Body of pancreas (tissue), 4 donors: ENCODE measurements at regions not wholly inside any gene's neighbourhood (a gene's known extent, or its start where the extent isn't known, plus 50 kb on each side); places are given as distances from the start of the nearest gene placed in this dataset.

Source experiments
- ATAC-seq: fragments of 150-250 bp; one replicate; pipeline ENCODE4 v1.9.1; 2016
- DNase-seq, 4 donors: peaks; one replicate each; pipeline ENCODE4 v3.0.0-alpha.2; 2019
- H3K27ac ChIP-seq, 4 donors: fragments of 200-600 bp; sonication (generic); 1 replicate in 3 of 4; 2 replicates in 1 of 4; pipeline versions ENCODE4 v1.5.1 to v1.6.1; 2016 to 2019; ENCODE audit warnings: mild to moderate bottlenecking in 1 of 4, mixed read lengths in 1 of 4, moderate library complexity in 1 of 4
- H3K27me3 ChIP-seq, 2 donors: fragments of 200-600 bp; sonication (generic); one replicate each; pipeline ENCODE4 v1.6.0; 2016; ENCODE audit warnings: mild to moderate bottlenecking in 1 of 2
- H3K36me3 ChIP-seq, 2 donors: fragments of 200-600 bp; sonication (generic); replicated peaks in 1 of 2; 2 replicates each; pipeline ENCODE4 v1.5.1; 2016; ENCODE audit warnings: low read depth in 2 of 2; ENCODE audit not compliant: insufficient read depth in 1 of 2
- H3K4me1 ChIP-seq: fragments of 200-600 bp; sonication (generic); one replicate; pipeline ENCODE4 v1.6.0; 2016
- H3K4me3 ChIP-seq, 2 donors: fragments of 200-600 bp; sonication (generic); 1 replicate in 1 of 2; 2 replicates in 1 of 2; pipeline ENCODE4 v1.5.1; 2016 to 2019
- H3K9me3 ChIP-seq, 3 donors: fragments of 200-600 bp; sonication (generic); 1 replicate in 2 of 3; 2 replicates in 1 of 3; pipeline ENCODE4 v1.5.1; 2016
- CTCF ChIP-seq, 7 experiments: fragments of 450-650 bp in 4 of 7; fragments of 200-600 bp in 3 of 7; sonication (generic) in 3 of 7; IDR thresholded peaks; one replicate each; pipeline ENCODE4 v1.5.1; 2016 to 2019; ENCODE audit warnings: antibody characterized with exemption in 7 of 7
- POLR2A ChIP-seq, 3 donors: fragments of 450-650 bp; IDR thresholded peaks; one replicate each; pipeline ENCODE4 v1.6.1; 2016; ENCODE audit warnings: antibody characterized with exemption in 3 of 3, mild to moderate bottlenecking in 2 of 3
- WGBS, 2 donors: methylation state at CpG; one replicate each; pipeline ENCODE4 v1.1.5; 2017; 5-methylcytosine and 5-hydroxymethylcytosine counted together
- intact Hi-C: fragments of 100-400 bp; cut with DNase I; formaldehyde crosslinking; loops from one replicate; pipeline ENCODE4 v1.15.1; 2023

DNA sequence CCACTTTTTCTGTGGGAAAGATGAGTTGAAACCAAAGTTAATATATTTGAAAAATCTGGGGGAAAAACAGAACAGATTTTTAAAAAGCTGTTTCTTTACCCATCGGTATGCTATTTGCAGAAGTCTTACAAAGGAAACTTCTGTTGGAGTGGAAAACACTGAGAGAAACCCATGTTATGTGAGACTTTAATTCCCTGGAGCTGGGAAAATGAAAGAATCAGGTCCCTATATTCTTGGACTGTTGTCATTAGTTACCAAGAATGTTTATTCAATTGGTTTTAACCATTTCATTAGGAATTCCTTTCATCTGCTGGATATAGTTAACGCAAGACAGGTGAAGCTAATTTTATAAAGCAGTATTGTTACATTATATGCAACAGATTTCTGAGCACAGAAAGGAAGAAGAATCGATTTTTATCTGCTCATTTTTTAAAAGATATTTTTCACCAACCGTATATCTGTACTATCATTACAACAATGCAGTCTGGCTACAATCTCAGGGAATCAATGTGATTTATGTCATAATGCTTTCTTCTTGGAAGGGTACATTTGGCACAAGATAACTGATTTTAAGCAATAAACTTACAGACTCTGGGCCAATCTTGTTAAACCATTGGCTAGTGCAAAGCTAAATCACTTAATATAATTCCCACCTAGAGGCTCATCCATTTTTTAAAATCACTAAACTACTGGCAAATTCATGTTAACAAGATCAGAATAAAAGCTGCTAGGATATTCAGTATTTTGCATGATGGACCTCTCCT lies 170.0 kb downstream of the MOXD1 start:
- ATAC-seq (no peak), DNase-seq (no peak)
- TF ChIP-seq CTCF (IDR thresholded peaks at IDR 0.05) (no peak), POLR2A (IDR thresholded peaks at IDR 0.05) (no peak)
- no peaks in the 10 kb centered on the region for H3K4me1 ChIP-seq
- H3K36me3 ChIP-seq = no peaks in the 10 kb centered on the region
- no peak overlapping the region for H3K27ac ChIP-seq
- no peak overlapping the region for H3K4me3 ChIP-seq
- H3K9me3 ChIP-seq = no peaks in the 10 kb centered on the region
- WGBS, 2 donors = 69 to 75% methylated on average over 4 of the region's 4 CpGs
- H3K27me3 ChIP-seq = no peaks in the 10 kb centered on the region
- intact Hi-C loops = no loop called here

DNA sequence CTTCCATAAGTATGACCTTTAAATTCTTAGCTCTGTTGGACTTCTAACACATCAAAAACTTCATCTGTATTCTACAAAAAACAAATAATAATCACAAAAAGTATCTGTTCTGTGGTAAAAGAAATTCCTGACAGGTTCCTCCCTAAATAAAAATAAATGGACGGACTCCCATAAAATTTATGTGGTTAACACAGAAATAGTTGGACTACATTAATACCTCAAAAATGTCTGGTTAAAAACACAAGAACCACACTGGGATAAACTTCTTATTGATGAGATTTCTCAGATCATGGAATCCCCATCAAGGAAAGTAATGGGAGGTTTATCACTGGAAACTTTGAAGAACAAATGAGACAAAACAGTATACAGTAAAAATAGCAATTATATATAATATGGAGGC lies 172.4 kb downstream of the MOXD1 start:
- intact Hi-C loops = no loop called here
- no peaks in the 10 kb centered on the region for H3K9me3 ChIP-seq
- DNase-seq (no peak), ATAC-seq (no peak)
- no peaks in the 10 kb centered on the region for H3K27me3 ChIP-seq
- TF ChIP-seq POLR2A (IDR thresholded peaks at IDR 0.05) (no peak), CTCF (IDR thresholded peaks at IDR 0.05) (no peak)
- no peak overlapping the region for H3K4me3 ChIP-seq
- H3K27ac ChIP-seq = no peak overlapping the region
- no peaks in the 10 kb centered on the region for H3K4me1 ChIP-seq
- H3K36me3 ChIP-seq = no peaks in the 10 kb centered on the region
- WGBS, 2 donors = 92 to 93% methylated on average over 1 of the region's 1 CpG

- ATAC-seq = no peak
- H3K27ac ChIP-seq = no peak overlapping the region
- no peaks in the 10 kb centered on the region for H3K9me3 ChIP-seq
- TF ChIP-seq CTCF (IDR thresholded peaks at IDR 0.05) = no peak
- TF ChIP-seq POLR2A (IDR thresholded peaks at IDR 0.05) = no peak
- no peak for DNase-seq
- H3K36me3 ChIP-seq = no peaks in the 10 kb centered on the region
- no peaks in the 10 kb centered on the region for H3K4me1 ChIP-seq
- H3K27me3 ChIP-seq = no peaks in the 10 kb centered on the region
- H3K4me3 ChIP-seq = no peak overlapping the region
- intact Hi-C loops = no loop called here
Measured at GRCh38 chr6:132227904-132228303, 173.4 kb downstream of the MOXD1 start.

- 29 to 31% methylated on average over 3 of the region's 3 CpGs for whole genome bisulfite sequencing, 2 donors
- no peaks in the 10 kb centered on the region for H3K9me3 ChIP-seq
Measured at GRCh38 chr6:132224943-132225342, 176.3 kb downstream of the MOXD1 start.

More at GRCh38 chr6:132224943-132225342, 176.3 kb downstream of the MOXD1 start:
- Histone ChIP-seq H3K27me3 (no peaks in the 10 kb centered on the region), H3K4me3 (no peak overlapping the region), H3K27ac (no peak overlapping the region), H3K4me1 (no peaks in the 10 kb centered on the region), H3K36me3 (no peaks in the 10 kb centered on the region)
- intact Hi-C loops = loop anchor here (5.0 kb wide), 1 partner anchor 303 kb away; no protein-coding TSS in a partner anchor
- ATAC-seq (no peak), DNase-seq (no peak)
- no peak for TF ChIP-seq POLR2A (IDR thresholded peaks at IDR 0.05)
- no peak for TF ChIP-seq CTCF (IDR thresholded peaks at IDR 0.05)
